ENCODE measurements at regions not wholly inside any gene's neighbourhood (a gene's known extent, or its start where the extent isn't known, plus 50 kb on each side); places are given as distances from the start of the nearest gene placed in this dataset.
"Not testable (repeated sequence)": the region's sequence is repeated elsewhere in the genome, so short reads cannot be mapped to it uniquely, and the experiment has no call there.

DNA sequence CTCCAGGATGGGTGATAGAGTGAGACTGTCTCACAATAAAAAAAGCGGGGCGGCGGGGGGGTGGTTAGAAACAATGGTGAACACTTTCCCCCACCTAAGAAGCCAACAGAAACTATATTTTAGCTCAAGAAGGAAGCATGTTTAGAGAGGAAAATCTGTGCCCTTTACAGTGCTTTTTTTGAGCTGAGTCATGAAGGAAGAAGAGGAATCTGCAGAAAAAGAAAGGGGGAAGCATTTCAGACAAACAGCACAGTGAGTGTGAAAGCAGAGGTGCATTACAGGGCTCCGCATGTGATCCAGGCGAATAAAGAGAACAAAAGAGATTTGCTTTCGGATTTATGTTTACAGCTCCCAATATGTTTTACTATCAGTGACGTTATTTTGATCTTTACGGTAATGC lies 1504.6 kb upstream of the WWC1 start:
- no peak overlapping the region for H3K4me3 ChIP-seq (ENCODE audit: low read depth, low read length)
- TF ChIP-seq CTCF (IDR thresholded peaks at IDR 0.05; ENCODE audit: borderline replicate concordance, insufficient read depth, low read depth, low read length): no peak

GRCh38 chr5:166788050-166788449 lies 1503.4 kb upstream of the WWC1 start:
- no peak for TF ChIP-seq CTCF (IDR thresholded peaks at IDR 0.05; ENCODE audit: borderline replicate concordance, insufficient read depth, low read depth, low read length)
- no peak overlapping the region for H3K4me3 ChIP-seq (ENCODE audit: low read depth, low read length)

GRCh38 chr5:166795756-166796155 lies 1495.7 kb upstream of the WWC1 start:
- H3K4me3 ChIP-seq (ENCODE audit: low read depth, low read length): no peak overlapping the region
- no peak for TF ChIP-seq CTCF (IDR thresholded peaks at IDR 0.05; ENCODE audit: borderline replicate concordance, insufficient read depth, low read depth, low read length)

GRCh38 chr5:166803058-166803457 lies 1488.4 kb upstream of the WWC1 start:
- TF ChIP-seq CTCF (IDR thresholded peaks at IDR 0.05; ENCODE audit: borderline replicate concordance, insufficient read depth, low read depth, low read length): no peak

DNA sequence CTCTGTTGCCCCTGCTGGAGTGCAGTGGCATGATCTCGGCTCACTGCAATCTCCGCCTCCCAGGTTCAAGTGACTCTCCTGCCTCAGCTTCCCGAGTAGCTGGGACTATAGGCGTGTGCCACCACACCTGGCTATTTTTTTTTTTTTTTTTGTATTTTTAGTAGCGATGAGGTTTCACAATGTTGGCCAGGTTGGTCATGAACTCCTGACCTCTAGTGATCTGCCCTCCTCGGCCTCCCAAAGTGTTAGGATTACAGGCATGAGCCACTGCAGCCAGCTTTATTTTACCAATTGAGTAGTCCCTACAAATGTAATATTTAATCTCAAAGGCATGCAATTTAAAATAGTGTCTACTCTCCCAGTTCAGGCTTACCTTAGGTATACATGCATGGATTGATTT lies 1487.2 kb upstream of the WWC1 start:
- H3K4me3 ChIP-seq (ENCODE audit: low read depth, low read length): not testable (repeated sequence)

More at GRCh38 chr5:166803058-166803457, 1488.4 kb upstream of the WWC1 start:
- no peak overlapping the region for H3K4me3 ChIP-seq (ENCODE audit: low read depth, low read length)

- H3K4me3 ChIP-seq (ENCODE audit: low read depth, low read length): not testable (repeated sequence)
Observed at GRCh38 chr5:166804693-166805092, 1486.8 kb upstream of the WWC1 start.

DNA sequence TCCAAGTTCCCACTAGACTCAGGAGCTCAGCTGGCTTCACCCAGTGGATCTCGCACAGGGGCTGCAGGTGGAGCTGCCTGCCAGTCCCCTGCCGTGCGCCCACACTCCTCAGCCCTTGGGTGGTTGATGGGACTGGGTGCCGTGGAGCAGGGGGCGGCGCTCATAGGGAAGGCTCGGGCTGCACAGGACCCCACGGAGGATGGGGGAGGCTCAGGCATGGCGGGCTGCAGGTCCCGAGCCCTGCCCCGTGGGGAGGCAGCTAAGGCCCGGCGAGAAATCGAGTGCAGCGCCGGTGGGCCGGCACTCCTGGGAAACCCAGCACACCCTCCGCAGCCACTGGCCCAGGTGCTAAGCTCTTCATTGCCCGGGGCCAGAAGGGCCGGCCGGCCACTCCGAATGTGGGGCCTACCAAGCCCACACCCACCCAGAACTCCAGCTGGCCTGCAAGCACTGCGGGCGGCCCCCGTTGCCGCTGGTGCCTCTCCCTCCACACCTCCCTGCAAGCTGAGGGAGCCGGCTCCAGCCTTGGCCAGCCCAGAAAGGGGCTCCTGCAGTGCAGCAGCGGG lies 1481.3 kb upstream of the WWC1 start:
- H3K4me3 ChIP-seq (ENCODE audit: low read depth, low read length): not testable (repeated sequence)

DNA sequence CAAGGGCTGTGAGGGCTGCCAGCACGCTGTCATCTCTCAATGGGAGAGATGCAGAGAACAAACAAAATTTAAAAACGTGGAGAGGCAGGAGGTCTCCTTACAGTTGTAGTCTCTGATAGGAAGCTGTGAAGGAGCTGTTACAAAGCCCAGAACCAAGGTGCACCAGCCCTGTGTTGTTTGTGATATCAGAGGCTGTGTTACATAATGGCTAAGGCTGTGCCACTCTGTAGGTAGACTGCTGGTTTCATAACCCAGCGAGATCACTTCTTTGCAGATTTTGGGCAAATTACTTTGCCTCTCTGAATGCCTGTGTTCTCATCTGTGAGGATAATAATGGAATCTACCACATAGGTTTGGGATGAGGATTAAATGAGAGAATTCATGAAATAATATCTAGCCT lies 1480.7 kb upstream of the WWC1 start:
- no peak overlapping the region for H3K4me3 ChIP-seq (ENCODE audit: low read depth, low read length)
- no peak for TF ChIP-seq CTCF (IDR thresholded peaks at IDR 0.05; ENCODE audit: borderline replicate concordance, insufficient read depth, low read depth, low read length)

- TF ChIP-seq CTCF (IDR thresholded peaks at IDR 0.05; ENCODE audit: borderline replicate concordance, insufficient read depth, low read depth, low read length): no peak
- no peak overlapping the region for H3K4me3 ChIP-seq (ENCODE audit: low read depth, low read length)
Observed at GRCh38 chr5:166823360-166823759, 1468.1 kb upstream of the WWC1 start.

Measured in GM12875 (cell line).